ENCODE measurements at regions not wholly inside any gene's neighbourhood (a gene's known extent, or its start where the extent isn't known, plus 50 kb on each side); places are given as distances from the start of the nearest gene placed in this dataset.

GRCh38 chr4:131304686-131305085, 1844.4 kb upstream of the PCDH10 start:
- no peaks in the 10 kb centered on the region for H3K27me3 ChIP-seq (replicated peaks; ENCODE audit: insufficient read depth)
- no peaks in the 10 kb centered on the region for H3K36me3 ChIP-seq
- no peak for TF ChIP-seq CTCF (IDR thresholded peaks at IDR 0.05)
- H3K4me1 ChIP-seq (ENCODE audit: control insufficient read depth in 1 of 2, low read depth in 2 of 2), result no peaks in the 10 kb centered on the region
- H3K27ac ChIP-seq, result no peak overlapping the region
- ATAC-seq (ENCODE audit: insufficient number of reproducible peaks, low FRiP score, low read depth) (no peak), DNase-seq (ENCODE audit: low spot score) (no peak)
- no peak overlapping the region for H3K4me3 ChIP-seq
- no peaks in the 10 kb centered on the region for H3K9me3 ChIP-seq

DNA sequence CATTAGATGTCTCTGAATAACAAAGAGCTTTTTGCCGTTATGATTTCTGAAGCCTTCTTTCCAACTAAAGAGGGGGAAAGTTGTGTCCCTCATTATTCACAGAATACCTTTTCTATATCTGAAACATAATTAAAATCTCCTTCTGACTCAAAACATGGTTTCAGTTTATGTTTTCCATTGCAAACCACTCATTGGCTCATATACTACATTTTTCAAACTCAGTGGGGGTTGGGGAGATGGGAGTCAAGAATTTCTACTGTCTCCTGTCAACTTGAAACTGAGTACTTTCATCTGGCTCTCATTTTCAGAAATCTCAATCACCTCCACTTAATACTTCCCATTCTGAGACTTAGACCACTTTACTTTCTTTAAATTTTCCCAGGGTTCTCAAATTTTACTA, 1839.5 kb upstream of the PCDH10 start:
- no peak for TF ChIP-seq CTCF (IDR thresholded peaks at IDR 0.05)
- no peaks in the 10 kb centered on the region for H3K36me3 ChIP-seq

DNA sequence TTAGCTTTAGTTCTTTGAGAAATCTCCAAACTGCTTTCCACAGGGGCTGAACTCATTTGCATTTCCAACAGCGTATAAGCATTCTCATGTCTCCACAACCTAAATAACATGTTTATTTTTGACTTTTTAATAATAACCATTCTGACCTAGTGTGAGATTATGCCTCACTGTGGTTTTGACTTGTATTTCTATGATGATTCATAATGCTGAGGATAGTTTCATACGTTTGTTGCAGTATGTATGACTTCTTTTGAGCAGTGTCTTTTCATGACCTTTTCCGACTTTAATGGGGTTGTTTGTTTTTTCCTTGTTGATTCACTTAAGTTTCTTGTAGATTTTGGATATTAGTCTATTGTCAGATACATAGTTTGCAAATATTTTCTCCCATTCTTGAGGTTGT, 1833.0 kb upstream of the PCDH10 start:
- DNase-seq (ENCODE audit: low spot score), result no peak
- Histone ChIP-seq H3K4me1 (ENCODE audit: control insufficient read depth in 1 of 2, low read depth in 2 of 2) (no peaks in the 10 kb centered on the region), H3K4me3 (no peak overlapping the region), H3K9me3 (no peaks in the 10 kb centered on the region), H3K27ac (no peak overlapping the region), H3K27me3 (replicated peaks; ENCODE audit: insufficient read depth) (no peaks in the 10 kb centered on the region), H3K36me3 (no peaks in the 10 kb centered on the region)
- ATAC-seq (ENCODE audit: insufficient number of reproducible peaks, low FRiP score, low read depth), result no peak
- no peak for TF ChIP-seq CTCF (IDR thresholded peaks at IDR 0.05)

More for the DNA sequence above, 1839.5 kb upstream of the PCDH10 start:
- Histone ChIP-seq H3K4me3 (no peak overlapping the region), H3K4me1 (ENCODE audit: control insufficient read depth in 1 of 2, low read depth in 2 of 2) (no peaks in the 10 kb centered on the region), H3K27ac (no peak overlapping the region), H3K27me3 (replicated peaks; ENCODE audit: insufficient read depth) (no peaks in the 10 kb centered on the region), H3K9me3 (no peaks in the 10 kb centered on the region)
- DNase-seq (ENCODE audit: low spot score), result no peak
- ATAC-seq (ENCODE audit: insufficient number of reproducible peaks, low FRiP score, low read depth), result no peak

GRCh38 chr4:131337936-131338335, 1811.2 kb upstream of the PCDH10 start:
- no peaks in the 10 kb centered on the region for H3K27me3 ChIP-seq (replicated peaks; ENCODE audit: insufficient read depth)
- H3K36me3 ChIP-seq, result no peaks in the 10 kb centered on the region
- no peaks in the 10 kb centered on the region for H3K4me1 ChIP-seq (ENCODE audit: control insufficient read depth in 1 of 2, low read depth in 2 of 2)
- TF ChIP-seq CTCF (IDR thresholded peaks at IDR 0.05), result no peak
- H3K9me3 ChIP-seq, result no peaks in the 10 kb centered on the region
- DNase-seq (ENCODE audit: low spot score) (no peak), ATAC-seq (ENCODE audit: insufficient number of reproducible peaks, low FRiP score, low read depth) (no peak)
- no peak overlapping the region for H3K27ac ChIP-seq
- no peak overlapping the region for H3K4me3 ChIP-seq

GRCh38 chr4:131339137-131339536, 1810.0 kb upstream of the PCDH10 start:
- Histone ChIP-seq H3K4me1 (ENCODE audit: control insufficient read depth in 1 of 2, low read depth in 2 of 2) (no peaks in the 10 kb centered on the region), H3K27me3 (replicated peaks; ENCODE audit: insufficient read depth) (no peaks in the 10 kb centered on the region), H3K9me3 (no peaks in the 10 kb centered on the region), H3K27ac (no peak overlapping the region), H3K36me3 (no peaks in the 10 kb centered on the region), H3K4me3 (no peak overlapping the region)
- TF ChIP-seq CTCF (IDR thresholded peaks at IDR 0.05), result no peak
- ATAC-seq (ENCODE audit: insufficient number of reproducible peaks, low FRiP score, low read depth) (no peak), DNase-seq (ENCODE audit: low spot score) (no peak)

Data from thoracic aorta (tissue), 2 donors.